ENCODE measurements at regions not wholly inside any gene's neighbourhood (a gene's known extent, or its start where the extent isn't known, plus 50 kb on each side); places are given as distances from the start of the nearest gene placed in this dataset.
"Not testable (repeated sequence)": the region's sequence is repeated elsewhere in the genome, so short reads cannot be mapped to it uniquely, and the experiment has no call there.

GRCh38 chr6:37078814-37079213 lies 73.4 kb downstream of the FGD2 start:
- DNase-seq (ENCODE audit: low spot score), result no peak
- no peak for TF ChIP-seq CTCF (IDR thresholded peaks at IDR 0.05; ENCODE audit: borderline replicate concordance, control extremely low read depth, extremely low read depth, insufficient read depth, missing control alignments)
- in situ Hi-C loops (cut with MboI; ENCODE audit: low sequenced_read_pairs, unreplicated experiment), result no loop called here

GRCh38 chr6:37081042-37081607 lies 75.7 kb downstream of the FGD2 start:
- in situ Hi-C loops (cut with MboI; ENCODE audit: low sequenced_read_pairs, unreplicated experiment), result no loop called here

DNA sequence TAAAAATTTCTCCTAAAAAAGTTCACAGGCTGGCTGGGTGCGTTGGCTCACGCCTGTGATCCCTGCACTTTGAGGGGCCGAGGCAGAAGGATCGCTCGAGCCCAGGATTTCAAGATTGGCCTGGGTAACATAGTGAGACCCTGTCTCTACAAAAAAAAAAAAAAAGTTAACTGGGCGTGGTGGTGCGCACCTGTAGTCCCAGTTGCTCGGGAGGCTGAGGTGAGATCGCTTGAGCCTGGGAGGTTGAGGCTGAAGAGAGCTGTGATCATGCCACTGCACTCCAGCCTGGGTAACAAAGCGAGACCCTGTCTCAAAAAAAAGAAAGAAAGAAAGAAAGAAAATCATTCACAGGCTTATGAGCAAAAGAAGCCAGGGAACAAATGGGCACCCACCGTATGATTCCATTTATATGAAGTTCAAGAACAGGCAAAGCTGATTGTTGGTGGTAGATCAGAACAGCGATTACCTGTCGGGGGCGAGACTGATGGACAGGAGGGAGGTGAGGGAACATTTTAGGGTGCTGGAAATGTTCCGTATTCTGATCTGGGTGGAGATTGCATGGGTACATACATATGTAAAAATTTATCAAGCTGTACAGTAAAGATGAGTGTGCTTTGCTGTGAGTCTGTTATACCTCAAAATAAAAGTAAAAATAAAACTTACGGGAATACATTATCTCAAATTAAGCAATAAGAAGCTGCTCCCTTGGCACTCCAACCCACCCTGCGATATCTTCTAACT lies 77.1 kb downstream of the FGD2 start:
- DNase-seq (ENCODE audit: low spot score), result no peak
- in situ Hi-C loops (cut with MboI; ENCODE audit: low sequenced_read_pairs, unreplicated experiment), result no loop called here
- no peak for TF ChIP-seq CTCF (IDR thresholded peaks at IDR 0.05; ENCODE audit: borderline replicate concordance, control extremely low read depth, extremely low read depth, insufficient read depth, missing control alignments)

More at GRCh38 chr6:37081042-37081607, 75.7 kb downstream of the FGD2 start:
- DNase-seq (ENCODE audit: low spot score), result no peak
- TF ChIP-seq CTCF (IDR thresholded peaks at IDR 0.05; ENCODE audit: borderline replicate concordance, control extremely low read depth, extremely low read depth, insufficient read depth, missing control alignments), result no peak

GRCh38 chr6:37083243-37084138 lies 78.0 kb downstream of the FGD2 start:
- in situ Hi-C loops (cut with MboI; ENCODE audit: low sequenced_read_pairs, unreplicated experiment), result no loop called here
- TF ChIP-seq CTCF (IDR thresholded peaks at IDR 0.05; ENCODE audit: borderline replicate concordance, control extremely low read depth, extremely low read depth, insufficient read depth, missing control alignments), result no peak
- DNase-seq (ENCODE audit: low spot score), result no peak

- in situ Hi-C loops (cut with MboI; ENCODE audit: low sequenced_read_pairs, unreplicated experiment), result not testable (repeated sequence)
Observed at GRCh38 chr6:37084665-37085064, 79.2 kb downstream of the FGD2 start.

GRCh38 chr6:37085198-37085597 lies 79.7 kb downstream of the FGD2 start:
- DNase-seq (ENCODE audit: low spot score), result no peak
- TF ChIP-seq CTCF (IDR thresholded peaks at IDR 0.05; ENCODE audit: borderline replicate concordance, control extremely low read depth, extremely low read depth, insufficient read depth, missing control alignments), result no peak
- in situ Hi-C loops (cut with MboI; ENCODE audit: low sequenced_read_pairs, unreplicated experiment), result no loop called here

More at GRCh38 chr6:37084665-37085064, 79.2 kb downstream of the FGD2 start:
- DNase-seq (ENCODE audit: low spot score), result not testable (repeated sequence)

Data from GM13976 (cell line).